ENCODE measurements at regions not wholly inside any gene's neighbourhood (a gene's known extent, or its start where the extent isn't known, plus 50 kb on each side); places are given as distances from the start of the nearest gene placed in this dataset.

GRCh38 chr1:81512252-81513003 lies 288.3 kb upstream of the ADGRL2 start:
- TF ChIP-seq, protein P1, sequence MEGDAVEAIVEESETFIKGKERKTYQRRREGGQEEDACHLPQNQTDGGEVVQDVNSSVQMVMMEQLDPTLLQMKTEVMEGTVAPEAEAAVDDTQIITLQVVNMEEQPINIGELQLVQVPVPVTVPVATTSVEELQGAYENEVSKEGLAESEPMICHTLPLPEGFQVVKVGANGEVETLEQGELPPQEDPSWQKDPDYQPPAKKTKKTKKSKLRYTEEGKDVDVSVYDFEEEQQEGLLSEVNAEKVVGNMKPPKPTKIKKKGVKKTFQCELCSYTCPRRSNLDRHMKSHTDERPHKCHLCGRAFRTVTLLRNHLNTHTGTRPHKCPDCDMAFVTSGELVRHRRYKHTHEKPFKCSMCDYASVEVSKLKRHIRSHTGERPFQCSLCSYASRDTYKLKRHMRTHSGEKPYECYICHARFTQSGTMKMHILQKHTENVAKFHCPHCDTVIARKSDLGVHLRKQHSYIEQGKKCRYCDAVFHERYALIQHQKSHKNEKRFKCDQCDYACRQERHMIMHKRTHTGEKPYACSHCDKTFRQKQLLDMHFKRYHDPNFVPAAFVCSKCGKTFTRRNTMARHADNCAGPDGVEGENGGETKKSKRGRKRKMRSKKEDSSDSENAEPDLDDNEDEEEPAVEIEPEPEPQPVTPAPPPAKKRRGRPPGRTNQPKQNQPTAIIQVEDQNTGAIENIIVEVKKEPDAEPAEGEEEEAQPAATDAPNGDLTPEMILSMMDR (IDR thresholded peaks at IDR 0.05; ENCODE audit: insufficient read depth, low read length, poor library complexity, severe bottlenecking), result no peak
- no peak for TF ChIP-seq EZH2phosphoT487 (conservative IDR thresholded peaks at IDR 0.05; ENCODE audit: low read length)

Measured in SU-DHL-6 (cell line).